AG04450 (cell line): ENCODE measurements at regions not wholly inside any gene's neighbourhood (a gene's known extent, or its start where the extent isn't known, plus 50 kb on each side); places are given as distances from the start of the nearest gene placed in this dataset.

ENCODE experiments used
- CTCF ChIA-PET: fragments of 300-600, 350-600 bp; formaldehyde crosslinking; extraction: SDS; loops from one replicate; lab custom pipeline; 2022; ENCODE audit warnings: antibody characterized with exemption, inconsistent platforms; lab: Charles Lee
- POLR2A ChIA-PET: fragments of 350-600 bp; formaldehyde crosslinking; extraction: SDS; loops from one replicate; lab custom pipeline; 2021; ENCODE audit warnings: antibody characterized with exemption, inconsistent platforms; lab: Yijun Ruan, JAX
- DNase-seq: peaks from one replicate; pipeline ENCODE4 v3.0.0-alpha.2; 2011; ENCODE audit warnings: low read depth, low spot score
- H3K27ac ChIP-seq: one replicate; pipeline ENCODE4 v1.5.1; 2012; ENCODE audit warnings: low read depth, low read length, control low read depth
- H3K27me3 ChIP-seq: one replicate; pipeline ENCODE4 v1.6.0; 2012; ENCODE audit warnings: low read length; ENCODE audit not compliant: control insufficient read depth, insufficient read depth
- H3K4me3 ChIP-seq: 2 replicates; pipeline ENCODE4 v1.5.1; 2011; ENCODE audit warnings: mild to moderate bottlenecking, low read depth, low read length, control low read depth
- H3K9me3 ChIP-seq: 2 replicates; pipeline ENCODE4 v1.5.1; 2012; ENCODE audit warnings: low read length; ENCODE audit not compliant: control insufficient read depth, insufficient read depth
- TF ChIP-seq, protein P1 (sequence below): IDR thresholded peaks from 2 replicates; pipeline ENCODE4 v1.5.1; 2011; ENCODE audit warnings: low read depth, low read length, control low read depth, inconsistent platforms

GRCh38 chr6:140441256-140441655 is 1066.8 kb upstream of the CITED2 start:
- Histone ChIP-seq H3K4me3 (no peak overlapping the region), H3K9me3 (no peaks in the 10 kb centered on the region), H3K27me3 (no peaks in the 10 kb centered on the region), H3K27ac (no peak overlapping the region)
- TF ChIP-seq, protein P1, sequence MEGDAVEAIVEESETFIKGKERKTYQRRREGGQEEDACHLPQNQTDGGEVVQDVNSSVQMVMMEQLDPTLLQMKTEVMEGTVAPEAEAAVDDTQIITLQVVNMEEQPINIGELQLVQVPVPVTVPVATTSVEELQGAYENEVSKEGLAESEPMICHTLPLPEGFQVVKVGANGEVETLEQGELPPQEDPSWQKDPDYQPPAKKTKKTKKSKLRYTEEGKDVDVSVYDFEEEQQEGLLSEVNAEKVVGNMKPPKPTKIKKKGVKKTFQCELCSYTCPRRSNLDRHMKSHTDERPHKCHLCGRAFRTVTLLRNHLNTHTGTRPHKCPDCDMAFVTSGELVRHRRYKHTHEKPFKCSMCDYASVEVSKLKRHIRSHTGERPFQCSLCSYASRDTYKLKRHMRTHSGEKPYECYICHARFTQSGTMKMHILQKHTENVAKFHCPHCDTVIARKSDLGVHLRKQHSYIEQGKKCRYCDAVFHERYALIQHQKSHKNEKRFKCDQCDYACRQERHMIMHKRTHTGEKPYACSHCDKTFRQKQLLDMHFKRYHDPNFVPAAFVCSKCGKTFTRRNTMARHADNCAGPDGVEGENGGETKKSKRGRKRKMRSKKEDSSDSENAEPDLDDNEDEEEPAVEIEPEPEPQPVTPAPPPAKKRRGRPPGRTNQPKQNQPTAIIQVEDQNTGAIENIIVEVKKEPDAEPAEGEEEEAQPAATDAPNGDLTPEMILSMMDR: peak; percentile 40
- no peak for DNase-seq
- CTCF ChIA-PET: interaction anchor here (0.6 to 1.3 kb wide), 3 partner anchors 95 to 1072 kb away, joined by 3 to 4 read pairs (median 3); no protein-coding TSS in a partner anchor
- POLR2A ChIA-PET: interaction anchor here (0.6 kb wide), 1 partner anchor 630 kb away, joined by 3 read pairs; no protein-coding TSS in a partner anchor

- no peaks in the 10 kb centered on the region for H3K9me3 ChIP-seq
- no peak overlapping the region for H3K4me3 ChIP-seq
- H3K27me3 ChIP-seq: no peaks in the 10 kb centered on the region
- ChIA-PET POLR2A (no interaction called here), CTCF (interaction anchor here (1.3 kb wide), 1 partner anchor 95 kb away, joined by 4 read pairs; no protein-coding TSS in a partner anchor)
- H3K27ac ChIP-seq: no peak overlapping the region
- TF ChIP-seq, protein P1: no peak
- DNase-seq: no peak
These were observed 1065.9 kb upstream of the CITED2 start for GRCh38 chr6:140440223-140440835.

- Histone ChIP-seq H3K27ac (no peak overlapping the region), H3K27me3 (no peaks in the 10 kb centered on the region), H3K9me3 (peaks cover 9% of the 10 kb centered on the region), H3K4me3 (no peak overlapping the region)
- TF ChIP-seq, protein P1: no peak
- POLR2A ChIA-PET: no interaction called here
- CTCF ChIA-PET: no interaction called here
- DNase-seq: no peak
These were observed 1063.9 kb upstream of the CITED2 start for GRCh38 chr6:140438346-140438735.

- Histone ChIP-seq H3K27me3 (no peaks in the 10 kb centered on the region), H3K4me3 (no peak overlapping the region), H3K27ac (no peak overlapping the region), H3K9me3 (peaks cover 9% of the 10 kb centered on the region)
- DNase-seq: no peak
- TF ChIP-seq, protein P1: no peak
- ChIA-PET CTCF (no interaction called here), POLR2A (no interaction called here)
These were observed 1063.3 kb upstream of the CITED2 start for GRCh38 chr6:140437619-140438345.
